CD4-positive, alpha-beta T cell treated with Interleukin-6 at 100 ng/mL for 8 hours (primary cell): ENCODE measurements at regions not wholly inside any gene's neighbourhood (a gene's known extent, or its start where the extent isn't known, plus 50 kb on each side); places are given as distances from the start of the nearest gene placed in this dataset.

ENCODE experiments used
- DNase-seq: peaks from one replicate; pipeline ENCODE4 v3.0.0-alpha.2; 2020; ENCODE audit warnings: mixed read lengths, low spot score

DNA sequence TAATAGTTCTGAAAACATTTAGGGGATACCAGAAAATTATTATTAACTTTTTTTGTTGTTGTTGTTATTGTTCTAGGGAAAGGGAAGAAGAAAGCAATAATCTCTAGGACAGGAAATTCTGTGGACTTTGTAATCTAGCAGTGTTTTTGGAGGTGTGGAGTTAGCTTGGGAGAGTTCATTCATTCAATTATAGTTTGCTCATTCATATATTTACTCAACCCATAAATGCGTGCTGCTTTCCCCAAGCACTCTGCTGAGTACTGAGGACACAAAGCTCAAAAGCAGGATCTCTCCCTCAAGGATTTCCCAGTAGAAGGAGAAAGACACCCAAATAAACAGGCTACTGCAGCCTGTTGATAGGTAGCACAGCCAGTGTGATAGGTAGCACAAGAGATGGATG lies 984.3 kb downstream of the BCL11A start:
- no peak for DNase-seq

DNA sequence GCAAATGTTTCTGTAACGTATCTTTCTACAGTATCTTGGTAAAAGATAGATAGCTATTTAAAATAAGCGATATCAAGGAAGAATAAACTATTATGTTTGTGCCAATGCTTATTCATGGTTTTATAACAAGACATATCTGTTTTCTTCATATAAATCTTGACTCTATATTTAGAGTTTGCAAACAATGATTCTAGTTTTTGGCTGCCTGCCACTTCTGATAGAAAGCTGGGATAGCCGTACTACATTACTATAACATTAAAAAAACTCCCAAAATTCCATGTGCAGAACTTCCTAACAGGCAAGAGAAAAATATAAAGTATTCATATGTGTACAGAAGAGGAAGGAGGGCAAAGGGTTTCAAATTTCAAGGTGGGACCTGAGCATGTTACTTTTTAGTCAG lies 985.0 kb downstream of the BCL11A start:
- no peak for DNase-seq

DNA sequence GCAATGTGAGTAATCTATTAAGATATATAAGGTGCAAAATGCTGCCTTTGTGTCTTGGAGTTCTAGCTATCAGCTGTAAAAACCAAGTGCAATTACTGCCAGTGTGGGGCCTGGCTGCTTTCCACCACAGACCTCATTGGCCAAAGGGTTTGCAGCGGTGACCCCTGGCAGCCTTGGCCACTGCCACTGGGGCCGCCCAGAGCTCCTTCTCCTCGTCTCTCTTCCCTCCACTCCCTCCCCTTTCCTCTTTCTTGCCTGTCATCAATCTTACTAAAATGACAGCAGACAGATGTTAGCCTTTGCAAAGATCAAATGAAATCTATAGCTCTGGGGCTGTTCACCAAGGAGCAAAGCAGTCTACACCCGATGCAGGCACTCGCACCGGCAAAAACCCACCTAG lies 986.3 kb downstream of the BCL11A start:
- no peak for DNase-seq

DNA sequence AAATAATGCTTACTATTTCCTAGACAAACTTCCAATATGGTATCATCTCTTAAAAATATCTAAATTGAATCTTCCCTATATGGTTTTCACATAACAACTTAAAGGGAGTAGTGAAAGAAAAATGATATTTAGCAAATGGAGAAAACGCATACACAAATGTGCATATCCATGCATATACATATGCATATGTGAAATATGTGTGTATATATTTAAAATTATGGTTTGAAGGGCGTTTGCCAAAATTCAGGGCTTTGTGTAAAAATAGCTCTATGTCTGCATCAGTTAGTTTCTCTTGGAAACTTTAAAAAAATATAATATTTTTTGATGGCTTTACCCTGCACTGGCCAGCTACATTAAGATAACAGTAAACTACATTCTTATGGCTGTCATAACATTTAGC lies 986.7 kb downstream of the BCL11A start:
- no peak for DNase-seq

DNA sequence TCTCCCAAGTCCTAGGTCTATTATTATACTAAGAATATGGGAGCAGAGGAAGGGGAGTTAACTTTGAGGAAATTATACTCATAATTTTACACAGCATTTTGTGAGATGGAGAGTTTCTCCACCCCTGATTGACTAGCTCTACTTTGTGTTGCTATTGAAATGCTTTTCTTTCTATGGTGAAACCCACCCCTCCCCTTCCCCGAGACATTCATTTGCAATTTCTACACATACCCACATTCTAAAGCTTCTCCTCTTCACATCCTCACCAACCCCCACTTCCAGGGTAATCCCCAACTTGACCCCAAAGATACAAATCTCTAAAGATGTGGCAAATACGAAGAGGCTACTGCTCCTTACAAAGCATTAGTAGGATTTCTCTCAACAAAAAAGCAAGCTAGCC lies 992.2 kb downstream of the BCL11A start:
- no peak for DNase-seq

DNA sequence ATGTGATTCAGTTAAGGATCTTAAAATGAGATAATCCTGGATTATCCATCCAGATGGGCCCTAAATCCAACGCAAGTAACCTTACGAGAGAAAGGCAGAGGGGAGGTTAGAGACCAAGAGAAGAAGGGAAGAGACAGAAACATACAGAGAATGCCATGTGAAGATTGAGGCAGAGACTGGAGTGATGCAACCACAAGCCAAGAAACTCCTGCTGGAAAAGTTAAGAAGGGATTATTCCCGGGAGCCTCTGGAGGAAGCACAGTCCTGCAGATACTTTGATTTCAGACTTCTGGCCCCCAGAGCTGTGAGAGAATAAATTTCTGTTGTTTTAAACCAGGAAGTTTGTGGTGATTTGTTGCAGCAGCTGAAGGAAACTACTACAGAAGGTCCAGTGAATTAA lies 992.7 kb downstream of the BCL11A start:
- DNase-seq, result no peak

DNA sequence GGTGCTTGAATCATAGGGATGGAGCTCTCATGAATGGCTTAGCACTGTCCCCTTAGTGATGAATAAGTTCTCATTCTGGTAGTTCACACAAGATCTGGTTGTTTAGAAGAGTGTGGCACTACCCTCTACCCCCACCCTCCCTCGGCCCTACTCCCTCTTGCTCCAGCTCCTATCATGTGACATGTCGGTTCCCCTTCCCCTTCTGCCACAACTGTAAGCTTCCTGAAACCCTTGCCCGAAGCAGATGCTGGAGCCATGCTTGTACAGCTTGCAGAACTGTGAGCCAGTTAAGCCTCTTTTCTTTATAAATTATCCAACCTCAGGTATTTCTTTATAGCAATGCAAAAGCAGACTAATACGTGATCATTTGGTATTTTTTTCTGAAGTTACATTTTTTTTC lies 1012.6 kb downstream of the BCL11A start:
- no peak for DNase-seq

DNA sequence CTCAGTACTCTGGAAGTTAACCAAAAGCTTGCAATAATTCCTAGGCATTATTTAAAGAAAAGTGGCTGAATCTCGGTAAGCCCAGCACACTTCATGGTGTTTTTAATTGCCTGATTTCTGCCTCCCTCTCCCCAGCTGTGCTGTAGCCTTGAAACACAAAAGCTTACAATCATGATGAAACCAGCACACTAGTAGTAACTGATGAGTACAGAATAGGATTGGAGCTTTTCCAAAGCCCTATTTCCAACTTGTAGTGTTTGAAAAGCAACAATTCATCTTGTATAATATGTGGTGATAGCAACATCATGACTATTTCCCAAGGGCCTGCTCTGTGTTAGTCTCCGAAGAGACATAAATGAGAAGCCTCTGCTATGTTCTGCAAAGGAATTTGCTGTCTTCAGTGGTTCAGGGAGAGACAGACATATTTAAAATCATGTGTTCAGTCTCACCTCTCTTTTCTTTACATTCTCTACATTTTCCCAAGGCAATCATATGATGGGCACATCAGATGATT lies 1015.0 kb downstream of the BCL11A start:
- DNase-seq, result no peak

DNA sequence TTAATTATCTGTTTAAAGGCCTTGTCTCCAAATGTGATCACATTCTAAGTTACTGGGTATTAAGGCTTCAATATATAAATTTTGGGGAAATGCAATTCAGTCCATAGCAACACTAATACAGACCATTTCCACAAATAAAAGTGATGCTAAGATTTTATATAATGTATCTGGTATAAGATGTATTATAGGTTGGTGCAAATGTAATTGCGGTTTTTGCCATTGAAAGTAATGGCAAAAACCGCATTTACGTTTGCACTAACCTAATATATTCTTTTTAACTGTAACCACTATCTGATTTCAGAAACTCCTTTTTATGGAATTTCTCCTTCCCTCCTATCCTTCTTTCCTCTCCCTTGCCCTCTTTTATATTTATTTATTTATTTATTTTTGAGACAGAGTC lies 1020.6 kb downstream of the BCL11A start:
- DNase-seq, result no peak

DNA sequence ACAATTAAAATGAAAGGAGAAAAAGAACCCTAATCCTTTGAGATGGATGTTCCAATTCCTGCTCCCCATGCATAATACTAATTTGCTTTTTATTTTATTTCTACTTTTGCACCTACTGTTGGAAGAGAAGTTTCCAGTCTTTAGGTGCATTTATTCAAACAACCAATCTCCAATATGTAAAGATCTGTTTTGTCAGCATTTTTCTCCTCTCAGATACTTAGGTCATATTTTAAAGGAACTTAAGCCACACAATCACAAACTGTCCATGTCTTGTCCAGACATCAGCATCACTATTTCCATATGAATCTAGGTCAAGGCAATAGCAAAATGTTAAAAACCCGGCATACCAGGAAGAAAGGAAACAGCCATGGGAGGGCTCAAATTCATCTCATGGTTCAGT lies 1023.2 kb downstream of the BCL11A start:
- DNase-seq, result no peak

DNA sequence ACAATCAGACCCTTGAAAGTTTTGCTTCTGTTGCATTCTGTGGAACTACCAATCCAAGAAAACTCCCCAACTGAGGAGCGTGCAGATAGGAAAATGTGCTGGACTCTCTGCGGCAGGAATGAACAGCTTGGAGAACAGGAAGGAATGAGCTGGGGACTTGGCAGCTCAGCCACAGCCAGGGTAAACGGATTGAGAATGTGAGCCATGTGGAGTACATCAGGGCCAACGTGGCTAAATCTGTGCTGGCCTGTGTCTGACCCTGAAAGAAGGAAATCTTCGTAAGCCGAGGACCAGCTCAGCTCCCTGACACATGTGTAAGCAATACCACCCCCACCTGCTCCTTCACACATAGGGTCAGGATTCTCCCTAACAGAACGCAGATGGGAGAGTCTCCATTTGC lies 1023.7 kb downstream of the BCL11A start:
- DNase-seq, result no peak

DNA sequence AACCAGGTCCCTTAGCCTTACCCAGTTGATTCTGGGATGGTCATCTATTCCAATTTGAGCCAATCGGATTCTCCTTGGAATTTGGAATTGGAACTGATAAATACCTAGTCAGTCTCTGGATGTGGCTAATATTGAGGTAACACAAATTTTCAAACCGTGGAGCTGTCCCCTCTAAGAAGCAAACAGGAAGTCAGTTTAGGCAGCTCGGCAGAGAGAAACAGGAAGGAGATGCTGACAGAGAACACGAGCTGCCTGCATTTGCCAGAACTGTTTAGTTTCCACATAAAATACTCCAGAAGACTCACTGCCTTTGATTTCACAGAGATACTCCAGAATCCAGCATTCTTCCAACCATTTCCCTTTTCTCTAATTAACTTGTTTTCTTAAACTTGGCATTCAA lies 1024.9 kb downstream of the BCL11A start:
- no peak for DNase-seq

DNA sequence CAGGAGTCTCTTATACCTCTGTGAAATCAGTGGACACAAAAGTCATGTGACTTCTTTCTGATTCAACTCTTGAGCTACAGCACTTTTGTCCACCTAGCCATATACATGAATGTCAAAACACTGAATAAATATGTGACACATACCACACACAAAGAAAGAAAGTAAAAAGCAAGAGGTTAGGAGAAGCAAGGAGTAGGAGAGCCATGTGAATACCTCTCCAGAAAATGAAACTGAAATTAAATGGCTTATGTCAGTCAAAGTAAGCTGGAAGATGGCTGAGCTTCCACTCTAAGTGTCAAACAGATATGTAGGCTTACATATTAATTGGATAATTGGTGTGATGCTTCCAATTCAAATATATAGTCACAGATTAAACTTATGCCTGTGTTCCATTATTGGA lies 1050.5 kb downstream of the BCL11A start:
- no peak for DNase-seq

DNA sequence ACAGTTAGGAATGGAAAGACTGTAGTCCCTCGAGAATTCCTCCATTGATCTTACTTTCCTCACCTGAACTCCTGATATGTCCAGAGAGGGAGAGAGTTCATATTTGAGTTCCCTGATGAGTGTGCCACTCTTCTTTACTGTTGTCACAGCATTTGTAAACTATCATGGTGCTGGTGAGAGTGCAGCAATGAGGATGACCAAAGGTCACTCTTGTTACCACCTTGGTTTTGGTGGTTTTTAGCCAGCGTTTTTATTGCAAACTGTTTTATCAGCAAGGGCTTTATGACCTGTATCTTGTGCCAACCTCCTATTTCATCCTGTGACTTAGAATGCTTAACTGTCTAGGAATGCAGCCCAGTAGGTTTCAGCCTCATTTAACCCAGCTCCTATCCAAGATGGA lies 1062.5 kb downstream of the BCL11A start:
- DNase-seq, result no peak

DNA sequence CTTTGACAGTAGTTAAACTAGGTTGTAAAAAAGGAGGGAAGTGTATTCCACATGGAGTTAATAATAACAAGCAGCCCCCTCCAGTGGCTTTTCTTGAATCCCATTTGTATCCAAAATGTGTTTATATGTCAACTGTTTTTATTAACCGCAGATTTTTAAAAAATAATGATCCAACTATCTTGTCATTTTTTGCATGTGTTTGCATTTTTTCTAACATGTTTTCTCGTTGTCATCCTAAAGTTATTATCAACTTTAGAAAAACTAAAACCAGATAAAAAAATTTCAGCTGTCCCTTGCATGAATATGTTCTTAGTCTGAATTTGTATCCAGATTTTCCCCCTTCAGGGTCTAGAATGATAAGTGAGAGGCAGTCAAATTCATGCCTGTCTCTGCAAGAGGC lies 1063.3 kb downstream of the BCL11A start:
- no peak for DNase-seq

DNA sequence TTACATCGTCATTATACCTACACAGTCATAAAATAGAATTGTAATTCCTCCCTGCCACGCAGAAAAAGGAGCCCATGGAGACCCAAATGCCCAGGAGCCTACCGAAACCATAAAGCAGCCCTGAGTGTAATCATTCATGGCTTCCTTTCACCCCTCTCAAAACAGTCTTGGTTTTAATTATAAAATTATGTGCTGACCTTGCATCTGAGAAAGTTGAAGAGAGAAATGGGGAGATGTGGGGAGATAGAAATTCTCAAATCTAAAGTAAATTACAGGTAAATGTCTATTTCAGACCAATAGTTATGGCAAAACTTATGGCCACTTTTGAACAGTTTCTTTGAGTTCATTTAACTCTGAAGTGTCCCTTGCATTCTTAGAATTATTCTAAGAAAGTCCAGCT lies 1068.8 kb downstream of the BCL11A start:
- no peak for DNase-seq

DNA sequence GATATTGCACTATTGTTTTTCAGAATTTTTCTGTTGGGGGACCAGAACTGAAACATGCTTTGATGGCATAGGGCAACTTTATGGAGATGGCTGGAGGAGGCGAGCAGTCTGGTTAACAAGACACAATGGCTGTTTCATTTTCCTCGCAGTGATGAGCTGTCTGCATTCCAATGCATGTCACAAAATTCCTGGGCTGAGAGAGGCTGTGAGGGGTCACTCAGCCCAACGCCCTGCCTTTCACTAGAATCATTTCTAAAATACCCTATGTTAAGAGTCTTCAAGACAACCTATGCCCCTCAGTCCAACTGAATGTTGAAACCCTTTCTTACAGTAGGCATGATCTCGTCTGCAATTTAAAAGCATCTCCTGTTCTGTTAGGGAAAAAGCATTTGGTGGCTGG lies 1090.0 kb downstream of the BCL11A start:
- no peak for DNase-seq

DNA sequence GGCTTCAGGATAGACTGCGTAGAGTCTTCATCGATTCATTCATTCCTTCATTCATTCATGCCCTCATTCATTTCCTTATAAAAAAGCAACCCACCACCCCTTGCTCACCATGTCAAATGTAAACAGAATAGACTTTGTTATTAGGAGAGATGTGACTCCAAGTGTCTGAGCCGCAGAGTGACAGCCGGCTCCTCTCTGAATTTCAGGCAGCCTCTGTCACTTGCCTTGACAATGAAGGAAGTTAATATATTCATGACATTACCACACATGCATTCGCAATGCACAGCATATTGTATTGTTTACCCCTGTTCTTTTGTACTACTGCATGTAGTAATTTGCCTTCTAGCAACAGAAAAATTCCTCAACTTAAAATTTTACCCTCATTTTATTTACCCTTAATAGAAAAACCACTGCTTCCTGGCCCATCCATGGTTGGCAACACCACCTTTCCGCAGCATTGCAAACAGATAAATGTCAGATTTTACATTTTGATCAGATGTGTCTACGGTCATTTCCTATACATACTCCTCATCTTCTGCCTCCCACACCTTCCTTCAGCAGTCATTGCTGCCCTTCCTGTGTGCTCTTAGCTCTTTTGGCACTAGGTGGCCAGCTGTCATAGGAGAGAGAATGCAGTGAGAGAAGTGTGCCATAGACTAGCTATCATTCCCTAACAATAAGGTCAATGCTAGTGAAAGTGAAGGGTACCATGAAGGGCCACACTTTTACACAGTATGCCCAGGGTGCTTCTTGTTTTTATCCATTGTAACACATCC lies 1090.8 kb downstream of the BCL11A start:
- DNase-seq, result no peak

DNA sequence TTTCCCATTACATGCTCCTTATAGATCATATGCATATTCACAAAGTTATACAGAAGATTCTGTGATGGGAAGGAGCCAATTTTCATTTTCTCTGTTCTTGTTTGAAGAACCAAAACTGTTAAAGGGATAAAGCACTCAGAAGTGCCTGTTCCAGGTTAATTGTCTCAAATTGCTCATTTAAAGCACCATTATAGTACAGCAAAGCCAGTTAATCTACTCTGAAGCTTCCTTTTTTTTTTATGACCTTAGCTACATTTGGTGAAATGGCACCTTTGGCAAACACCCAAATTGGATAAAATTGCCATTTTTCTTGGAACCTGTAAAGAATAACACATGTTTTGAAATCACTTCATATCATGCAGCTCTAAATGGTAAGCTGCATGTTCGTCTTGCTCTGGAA lies 1092.3 kb downstream of the BCL11A start:
- DNase-seq, result no peak

DNA sequence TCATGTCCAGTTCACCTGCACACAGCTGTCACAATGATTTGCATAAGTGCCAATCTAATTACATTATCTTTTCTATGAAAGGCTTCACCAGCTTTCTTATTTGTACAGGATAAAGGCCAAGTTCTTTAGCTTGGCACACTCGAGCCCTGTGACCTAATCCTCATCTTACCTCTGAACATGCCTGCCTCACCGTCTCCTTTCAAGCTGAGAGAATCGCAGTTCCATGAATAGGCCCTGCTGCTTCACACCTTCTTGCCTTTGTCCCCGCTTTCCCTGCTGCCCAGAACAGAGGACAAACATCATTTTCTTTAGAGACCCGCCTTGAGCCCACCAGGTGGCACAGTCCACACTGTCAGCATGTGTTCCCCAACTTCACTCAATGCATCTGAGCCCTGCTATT lies 1094.7 kb downstream of the BCL11A start:
- no peak for DNase-seq

DNA sequence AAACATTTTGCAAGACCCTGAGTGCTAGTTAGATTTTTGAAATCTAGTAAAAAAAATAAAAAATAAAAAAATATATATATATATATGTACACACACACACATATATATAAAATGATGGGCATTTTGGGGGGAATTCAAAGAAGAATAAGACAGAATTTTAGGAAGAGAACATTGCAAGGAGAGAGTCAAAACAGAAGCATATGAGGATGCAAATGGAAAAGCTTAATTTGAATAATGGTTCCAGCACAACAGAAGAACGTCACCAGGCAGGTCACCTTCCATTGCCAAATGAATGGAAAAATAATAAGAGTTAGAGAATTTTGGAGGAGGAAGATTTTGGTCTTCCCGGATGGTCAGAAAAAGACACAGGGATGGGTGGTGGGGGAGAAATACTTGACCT lies 1097.2 kb downstream of the BCL11A start:
- no peak for DNase-seq

DNA sequence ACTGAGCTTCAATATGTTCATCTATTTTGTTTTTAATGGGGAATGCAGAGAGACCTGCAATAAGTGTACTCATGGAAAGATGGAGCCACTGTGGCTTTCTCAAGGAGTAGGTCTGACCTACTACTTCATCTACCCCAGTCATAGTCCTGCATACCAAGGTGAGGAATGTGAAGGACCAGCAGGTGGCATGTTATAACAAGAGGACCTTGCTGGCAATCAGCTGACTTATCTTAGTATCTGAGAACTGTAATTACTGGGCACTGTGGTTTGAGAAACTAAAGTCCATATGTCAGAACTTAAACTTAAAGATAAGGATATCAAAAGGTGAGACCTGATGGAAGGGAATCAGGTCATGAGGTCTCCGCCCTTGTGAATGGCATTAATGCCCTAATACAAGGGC lies 1104.2 kb downstream of the BCL11A start:
- DNase-seq, result no peak

DNA sequence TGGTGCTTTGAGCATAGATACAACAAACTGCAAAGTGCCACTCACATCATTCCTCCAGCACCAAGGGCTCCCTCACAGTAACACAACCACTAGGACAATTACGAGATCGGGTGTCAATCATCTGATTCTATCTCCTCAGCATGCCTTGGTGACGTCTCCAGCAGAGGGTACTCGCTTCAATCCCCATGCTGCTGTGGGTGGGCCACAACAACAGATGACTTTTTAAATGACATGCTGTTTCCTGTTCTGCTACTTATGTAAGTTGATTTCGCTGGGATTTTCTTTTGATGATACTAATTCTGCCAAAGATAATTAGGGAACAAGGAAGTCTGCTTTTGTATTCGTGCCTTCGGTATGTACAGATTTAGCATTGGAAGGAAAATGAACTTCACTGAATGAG lies 1113.0 kb downstream of the BCL11A start:
- no peak for DNase-seq

DNA sequence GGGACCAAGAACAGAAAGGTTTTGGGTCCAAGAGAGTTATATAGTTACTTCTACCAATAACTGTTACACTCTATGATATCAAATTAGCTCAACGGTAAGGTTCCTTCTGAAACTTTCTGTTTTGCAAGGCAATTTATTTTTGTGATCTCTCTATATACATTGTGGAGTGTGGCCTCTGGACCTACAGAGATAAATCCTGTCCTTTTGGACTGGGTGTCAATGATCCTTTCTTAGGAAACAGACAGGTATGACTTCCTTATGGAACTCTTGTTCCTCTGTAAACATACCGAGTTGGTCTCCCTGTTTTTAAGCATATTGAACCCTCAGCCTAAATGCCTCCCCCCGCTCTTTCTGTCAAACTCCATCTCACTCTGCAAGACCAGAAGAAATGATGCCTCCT lies 1117.8 kb downstream of the BCL11A start:
- no peak for DNase-seq
